Forelimb muscle (tissue), 1 donor: ENCODE measurements at regions not wholly inside any gene's neighbourhood (a gene's known extent, or its start where the extent isn't known, plus 50 kb on each side); places are given as distances from the start of the nearest gene placed in this dataset.
A peak's percentile ranks its signal among the peaks of the same experiment; 100 is the strongest.

ENCODE experiments used
- DNase-seq: peaks from one replicate; pipeline ENCODE4 v3.0.0-alpha.2; 2013; ENCODE audit warnings: low read depth

DNA sequence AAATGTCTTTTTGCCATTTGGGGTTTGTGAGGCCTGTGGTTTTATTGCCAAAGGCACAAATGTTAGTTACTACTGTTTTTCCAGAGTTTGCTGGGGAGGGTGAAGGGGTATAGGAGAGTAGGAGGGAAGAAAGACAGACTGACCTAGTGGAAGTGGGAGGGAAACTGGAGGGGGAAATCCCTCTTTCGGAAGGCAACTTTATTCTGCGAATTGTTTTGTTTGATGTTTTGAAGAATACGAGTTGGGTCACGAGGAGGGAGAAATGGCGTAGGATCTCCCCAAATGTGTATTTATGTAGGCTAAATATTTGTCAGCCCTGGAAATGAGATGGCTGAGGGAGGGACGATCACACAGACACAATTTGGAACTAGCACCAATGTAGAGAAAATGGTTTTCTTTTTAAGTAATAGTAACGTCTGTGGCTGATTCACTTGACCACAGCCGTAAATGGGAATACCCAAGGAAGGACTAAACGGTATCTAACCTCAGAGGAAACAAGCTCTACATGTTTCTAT is 172.3 kb downstream of the ICOS start:
- DNase-seq = no peak

DNA sequence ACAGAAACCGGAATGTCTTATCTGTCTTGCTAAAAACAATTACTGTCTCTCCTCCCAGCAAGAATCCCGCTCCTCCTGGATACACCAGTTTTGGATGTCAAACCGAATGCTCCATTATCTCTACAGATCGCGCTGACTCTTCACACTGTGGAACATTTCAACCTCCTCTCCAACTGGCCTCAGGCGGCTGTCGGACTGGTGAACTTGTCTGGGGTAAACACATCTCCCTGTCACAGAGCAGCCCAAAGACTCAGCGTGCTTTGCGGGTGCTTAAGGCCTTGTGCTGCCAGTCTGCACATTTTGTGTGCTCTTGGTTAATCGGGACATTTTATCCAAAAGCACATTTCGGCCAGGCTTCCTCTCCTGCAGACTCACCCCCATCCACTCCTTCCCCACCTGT is 173.1 kb downstream of the ICOS start:
- DNase-seq = no peak

DNA sequence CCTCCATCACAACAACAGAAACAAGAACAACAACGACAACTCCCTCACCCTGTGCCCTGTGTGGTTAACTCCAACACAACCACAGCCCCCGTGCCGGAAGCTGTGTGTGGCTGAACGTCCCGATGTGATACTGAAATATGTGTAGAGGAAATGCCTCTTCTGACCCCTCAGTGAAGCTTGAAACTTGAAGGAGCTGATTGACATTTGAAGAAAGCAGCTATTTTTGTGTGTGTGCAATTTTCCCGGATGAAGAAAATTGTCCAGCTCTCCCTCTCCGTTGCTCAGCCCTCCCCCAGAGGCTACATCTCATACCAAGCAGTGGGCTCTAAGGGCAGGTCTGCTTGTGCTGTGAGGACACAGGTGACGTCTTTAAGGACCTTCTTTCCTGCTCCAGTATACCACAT is 173.8 kb downstream of the ICOS start:
- DNase-seq = no peak

DNA sequence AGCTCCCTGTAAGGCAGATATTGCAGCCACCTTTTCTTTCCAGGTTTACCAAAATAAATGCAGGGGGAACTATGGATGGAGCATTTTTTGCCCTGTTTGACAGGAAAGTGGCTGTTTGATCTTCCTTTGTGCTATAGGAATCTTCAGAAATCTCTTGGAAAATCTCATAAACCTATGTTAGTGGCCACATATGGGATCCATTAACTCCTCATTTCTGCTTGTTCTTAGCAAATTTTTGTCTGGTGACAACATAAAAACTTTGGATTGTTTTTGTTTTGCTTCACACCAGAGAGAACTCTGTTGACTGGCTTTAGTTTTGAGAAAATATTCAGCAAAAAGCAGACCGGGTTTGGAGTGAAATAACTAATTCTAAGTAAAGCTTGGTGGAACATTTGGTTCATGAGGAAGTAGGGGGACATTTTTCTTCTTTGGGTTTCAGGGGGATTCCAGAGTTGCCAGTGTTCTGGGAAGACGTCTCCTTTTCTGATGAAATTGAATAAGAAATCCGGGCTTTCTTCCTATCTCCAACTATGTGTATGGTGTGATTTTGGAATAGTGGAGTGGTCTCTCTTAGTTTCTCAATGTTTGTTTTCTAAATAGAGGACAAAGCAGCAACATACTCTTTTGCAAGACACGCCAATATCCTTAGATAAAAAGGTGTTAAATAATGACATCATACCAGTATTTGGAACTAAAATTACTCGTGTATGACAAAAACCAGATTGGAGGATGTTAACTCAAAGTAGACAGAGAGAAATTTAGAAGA is 174.4 kb downstream of the ICOS start:
- peak; percentile 82 for DNase-seq

DNA sequence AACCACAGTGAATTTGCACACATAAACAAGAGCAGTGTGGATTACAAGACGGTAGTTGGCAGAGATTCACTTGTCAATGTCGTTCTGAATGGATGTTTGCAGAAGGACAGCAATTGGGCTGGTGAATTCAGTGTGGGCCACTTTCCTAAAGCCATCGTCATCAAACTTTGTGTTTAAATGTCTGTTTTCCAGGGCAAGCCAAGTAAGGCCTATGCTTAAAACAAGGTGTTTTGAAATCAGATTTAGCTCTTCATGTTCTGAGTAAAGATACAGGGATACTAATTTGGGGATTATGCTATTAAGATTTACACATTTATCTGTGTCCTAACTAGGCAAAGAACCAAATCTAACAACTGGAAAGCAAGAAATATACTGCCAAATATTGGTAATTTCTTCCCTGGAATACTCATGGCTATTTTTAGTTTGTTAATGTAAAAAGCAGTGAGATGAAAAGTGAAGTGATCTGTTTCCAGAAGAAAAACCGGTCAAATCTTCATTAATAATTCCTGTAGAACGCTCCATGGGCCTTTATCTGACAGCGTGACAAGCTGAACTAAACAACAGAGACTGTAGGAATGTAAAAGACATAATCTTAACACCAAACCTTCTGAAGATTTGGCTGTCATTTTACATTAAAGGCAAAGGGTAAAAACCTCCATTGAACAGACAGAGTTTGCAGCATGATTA is 175.7 kb downstream of the ICOS start:
- no peak for DNase-seq

DNA sequence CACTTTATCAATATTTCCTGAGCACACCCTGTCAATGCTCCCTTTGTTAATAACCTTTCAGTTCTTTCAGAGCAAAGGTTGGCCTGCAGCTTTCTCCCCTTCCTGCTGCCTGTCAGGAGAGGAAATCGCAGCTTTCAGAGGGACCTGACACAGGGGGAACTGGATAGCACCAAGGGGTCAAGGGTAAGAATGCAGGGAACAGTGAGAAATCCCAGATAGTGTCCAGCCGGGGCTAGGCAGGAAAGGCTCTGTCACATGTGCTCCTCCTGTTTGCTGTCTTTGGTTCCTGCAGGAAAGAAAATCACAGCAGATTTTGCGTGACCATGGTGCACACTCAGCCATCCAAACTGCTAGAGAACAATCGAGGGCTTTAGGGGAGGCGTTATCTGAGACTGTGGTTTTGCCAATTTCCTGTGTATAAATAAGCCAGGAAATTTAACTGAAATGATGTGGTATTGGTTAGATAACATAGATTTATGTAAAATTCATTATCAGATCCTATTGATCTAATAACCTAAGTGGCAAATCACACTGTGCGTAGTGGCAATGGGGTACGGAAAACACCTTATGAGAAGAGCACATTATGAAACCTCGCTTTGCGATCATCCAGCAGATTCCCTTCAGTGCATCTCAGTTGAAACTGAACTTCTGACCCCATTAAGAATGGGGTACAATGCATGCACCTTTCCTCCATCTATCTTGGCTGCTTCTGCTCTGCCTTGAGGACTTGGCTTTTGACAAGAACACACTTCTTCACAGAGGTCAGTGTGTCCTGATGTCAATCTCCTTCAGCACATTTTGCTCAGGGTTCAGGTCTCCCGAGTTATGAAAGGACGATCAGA is 178.0 kb downstream of the ICOS start:
- no peak for DNase-seq

DNA sequence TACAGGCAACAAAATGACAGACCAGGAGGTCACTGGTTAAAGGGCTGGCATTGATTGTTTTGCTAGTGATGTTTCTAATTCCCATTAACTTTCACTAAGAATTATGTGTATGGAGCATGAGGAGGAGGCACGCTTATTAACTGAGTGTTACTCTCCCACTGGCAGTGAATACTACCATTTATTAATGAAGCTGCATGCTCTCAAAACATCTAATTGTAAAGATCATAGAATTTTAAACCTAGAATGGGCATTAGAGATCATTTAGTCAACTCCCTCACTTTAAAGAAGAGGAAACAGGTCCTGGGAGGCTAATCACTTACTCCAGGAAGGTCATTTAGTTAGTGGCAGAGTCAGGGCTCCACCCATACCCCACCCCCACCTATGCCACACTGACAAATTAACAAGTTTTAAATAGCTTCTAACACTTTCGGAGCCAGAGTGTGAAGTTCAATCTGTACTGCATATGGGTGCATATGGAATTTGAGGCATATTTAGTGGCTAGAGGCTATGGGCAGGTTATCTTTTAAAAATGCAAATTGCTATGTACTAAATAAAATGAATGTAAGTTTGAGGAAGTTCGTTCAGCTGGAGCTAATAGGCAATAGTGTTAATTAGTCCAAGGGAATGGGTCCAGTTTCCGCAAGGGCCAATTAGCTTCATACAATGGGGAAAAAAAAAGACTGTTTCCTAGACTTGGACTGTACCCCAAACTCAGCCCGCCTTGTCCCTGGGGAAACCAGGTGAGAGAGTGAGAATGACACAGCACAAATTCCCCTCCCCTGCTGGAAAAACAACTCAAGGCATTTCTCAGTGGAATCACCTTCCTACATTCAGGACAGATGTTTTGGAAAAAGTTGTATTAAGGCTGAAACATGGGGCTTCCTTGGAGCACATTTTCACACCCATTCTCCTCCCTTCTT is 178.8 kb downstream of the ICOS start:
- DNase-seq = no peak

DNA sequence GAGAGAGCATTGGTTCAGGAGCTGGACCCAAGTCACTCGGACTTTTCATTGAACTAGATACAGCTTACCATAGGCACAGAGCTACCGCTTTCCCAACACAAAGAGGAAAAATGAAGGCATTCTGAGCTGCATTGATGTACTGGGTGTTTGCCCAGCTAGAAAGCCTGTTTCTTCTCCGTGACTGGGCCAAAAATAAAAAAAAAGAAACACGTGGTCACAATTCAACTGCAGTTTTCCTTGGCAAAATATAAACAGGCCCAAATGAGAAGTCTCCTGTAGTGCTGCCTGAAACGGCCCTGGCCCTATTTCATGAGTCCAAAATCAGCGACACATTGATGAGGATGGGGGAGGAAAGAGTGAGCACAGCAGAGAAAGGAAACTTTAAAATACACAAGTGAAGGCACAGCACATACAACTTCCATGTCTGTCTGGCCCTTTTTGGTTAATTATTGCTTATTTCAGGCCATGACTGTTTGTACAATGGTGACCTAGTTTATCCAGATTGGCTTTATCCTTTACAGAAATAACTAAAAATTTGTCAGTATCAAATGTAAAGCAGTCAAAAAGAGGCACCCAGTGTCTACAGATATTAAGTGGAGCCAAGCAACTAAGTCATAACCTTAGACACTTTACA is 179.7 kb downstream of the ICOS start:
- DNase-seq = no peak

DNA sequence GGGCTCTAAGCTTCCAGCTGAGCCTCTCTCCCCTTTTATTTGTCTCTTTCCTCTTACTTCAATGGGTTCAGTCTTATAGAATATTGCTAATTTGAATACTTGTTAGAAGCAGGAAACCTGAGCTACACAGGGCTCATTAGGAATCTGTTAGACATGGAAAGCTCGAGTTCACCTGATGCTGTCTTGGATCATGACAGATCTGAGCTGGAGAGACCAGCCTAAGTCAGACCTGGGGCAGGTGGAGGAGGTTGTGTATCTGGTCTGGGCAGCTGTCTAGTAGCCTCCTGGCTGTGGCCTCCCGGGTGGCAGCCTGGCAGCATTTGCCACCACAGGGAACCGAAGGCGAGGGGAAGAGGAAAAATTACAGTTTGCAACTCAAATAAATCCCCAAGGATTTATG is 185.9 kb downstream of the ICOS start:
- DNase-seq = no peak

DNA sequence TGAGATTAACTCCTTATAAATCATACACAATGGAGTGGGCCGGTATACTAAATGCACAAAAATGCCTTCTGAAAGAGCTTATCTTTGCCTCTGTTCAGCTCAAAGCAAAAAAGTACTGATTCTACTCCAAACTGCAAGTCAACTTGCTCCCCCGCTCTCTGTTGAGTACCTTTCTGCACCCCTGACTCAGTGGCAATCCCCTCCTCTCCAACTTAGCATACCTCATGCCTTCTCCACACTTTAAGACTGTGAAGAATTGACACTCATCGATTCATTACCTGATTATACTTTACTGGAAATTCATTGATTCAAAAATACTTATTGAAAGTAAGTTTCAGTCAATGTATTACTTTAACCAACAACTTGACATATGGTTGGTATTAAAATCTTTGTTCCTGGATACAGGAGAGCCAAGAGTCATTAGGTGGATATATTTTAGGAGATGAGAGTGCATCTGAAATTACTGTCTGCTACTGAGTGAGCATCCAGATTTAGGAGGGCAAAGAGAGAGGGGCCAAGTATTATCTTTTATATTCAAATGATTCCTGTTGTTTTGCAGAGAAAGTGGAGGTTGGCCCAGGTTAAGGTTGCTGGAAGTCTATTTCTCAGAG is 187.7 kb downstream of the ICOS start:
- no peak for DNase-seq

DNA sequence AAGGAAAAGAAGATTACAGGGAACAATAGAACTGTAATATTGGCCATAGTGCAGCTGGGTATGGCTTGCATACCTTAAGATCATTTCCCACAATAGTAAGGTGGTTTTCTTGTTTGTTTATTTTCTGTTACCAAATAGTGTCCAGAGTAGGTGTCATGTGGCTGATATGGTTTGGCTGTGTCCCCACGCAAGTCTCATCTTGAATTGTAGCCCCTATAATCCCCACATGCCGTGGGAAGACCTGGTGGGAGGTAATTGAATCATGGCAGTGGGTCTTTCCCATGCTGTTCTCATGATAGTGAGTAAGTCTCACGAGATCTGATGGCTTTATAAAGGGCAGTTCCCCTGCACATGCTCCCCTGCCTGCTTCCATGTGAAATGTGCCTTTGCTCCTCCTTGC is 190.1 kb downstream of the ICOS start:
- no peak for DNase-seq

DNA sequence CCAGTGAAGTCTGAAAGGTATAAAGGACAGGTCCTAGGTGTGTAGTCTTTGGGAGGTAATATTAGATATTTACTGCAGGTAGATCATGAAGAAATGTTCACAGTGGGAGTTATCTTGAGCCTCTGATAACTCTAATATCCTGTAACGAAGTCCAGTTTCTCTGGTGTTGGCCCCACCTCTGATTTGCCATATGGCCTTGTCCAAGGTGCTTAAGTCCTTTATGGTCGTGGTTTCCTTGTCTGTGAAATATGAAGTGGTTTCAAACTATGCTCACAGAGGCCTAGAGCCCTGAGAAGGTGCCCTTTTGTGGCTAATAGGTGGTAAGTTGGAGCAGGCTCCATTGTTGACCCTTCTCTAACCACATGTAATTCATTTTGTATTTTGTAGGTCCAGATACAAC is 190.7 kb downstream of the ICOS start:
- no peak for DNase-seq

DNA sequence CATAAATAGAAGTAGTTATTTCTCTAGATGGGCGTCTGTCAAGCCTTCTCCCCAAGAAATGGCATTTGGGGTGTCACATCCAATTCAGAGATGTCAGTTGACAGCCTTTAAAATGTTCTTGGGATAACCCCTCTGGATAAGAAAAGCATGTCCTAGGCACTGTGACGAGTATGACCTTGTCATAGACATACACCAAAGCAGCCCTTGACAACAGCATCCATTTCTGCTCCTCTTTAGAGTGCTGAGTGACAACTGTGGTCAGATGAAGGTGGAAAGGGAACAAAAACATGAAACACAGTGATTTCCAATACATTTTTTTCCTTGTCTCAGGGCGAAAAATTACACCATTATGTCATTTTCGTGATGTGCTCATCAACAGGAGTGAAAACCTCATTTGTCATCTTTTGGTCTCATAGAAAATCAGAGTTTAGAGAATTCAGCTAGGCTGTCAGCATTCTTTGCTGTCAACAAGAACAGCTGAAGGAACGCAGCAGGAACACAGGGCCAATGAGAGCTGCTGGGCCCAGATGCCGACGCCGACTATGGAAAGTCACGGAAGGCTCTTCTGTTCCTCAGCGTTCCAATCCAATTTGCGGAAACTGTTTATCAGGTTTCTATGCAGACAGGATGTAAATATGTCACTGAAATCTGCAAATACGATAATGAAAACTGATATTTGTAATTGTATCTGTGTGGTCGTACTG is 193.2 kb downstream of the ICOS start:
- no peak for DNase-seq

DNA sequence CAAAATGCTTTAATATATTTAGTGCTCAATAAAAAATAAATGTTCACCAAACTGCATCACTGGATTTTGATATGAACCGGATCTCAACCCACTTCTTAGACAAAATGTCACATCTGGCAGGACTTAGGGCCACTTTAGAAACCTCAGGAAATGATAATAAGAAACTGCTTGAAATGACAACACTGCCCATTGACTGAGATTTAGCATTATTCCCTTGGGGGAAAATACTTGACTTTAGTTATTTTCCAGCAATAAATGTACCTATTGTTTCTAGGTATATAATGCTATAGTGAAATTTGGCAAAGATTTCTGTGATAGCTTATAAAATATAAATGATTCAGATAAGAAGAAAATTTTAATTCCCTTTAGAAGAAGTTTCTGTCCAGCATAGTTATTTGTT is 195.1 kb downstream of the ICOS start:
- no peak for DNase-seq

DNA sequence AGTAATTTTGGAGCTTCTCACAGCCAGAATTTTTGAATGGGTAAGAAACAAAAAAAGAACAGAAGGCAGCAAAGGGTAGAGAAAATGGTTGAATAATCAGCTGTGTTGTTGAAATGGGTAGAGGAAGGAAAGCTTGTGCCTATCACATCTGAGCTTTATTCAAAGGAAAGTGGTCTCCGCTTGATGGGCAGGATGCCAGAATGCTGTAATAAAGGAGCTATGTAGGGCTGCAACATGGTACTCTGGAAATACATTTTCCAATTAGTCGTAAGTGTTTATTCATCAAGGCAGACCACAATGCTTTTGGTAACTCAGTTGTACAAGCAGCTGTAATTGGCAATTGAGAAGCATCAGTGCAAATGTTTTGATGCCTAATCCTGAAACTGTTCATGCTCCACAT is 196.9 kb downstream of the ICOS start:
- no peak for DNase-seq

DNA sequence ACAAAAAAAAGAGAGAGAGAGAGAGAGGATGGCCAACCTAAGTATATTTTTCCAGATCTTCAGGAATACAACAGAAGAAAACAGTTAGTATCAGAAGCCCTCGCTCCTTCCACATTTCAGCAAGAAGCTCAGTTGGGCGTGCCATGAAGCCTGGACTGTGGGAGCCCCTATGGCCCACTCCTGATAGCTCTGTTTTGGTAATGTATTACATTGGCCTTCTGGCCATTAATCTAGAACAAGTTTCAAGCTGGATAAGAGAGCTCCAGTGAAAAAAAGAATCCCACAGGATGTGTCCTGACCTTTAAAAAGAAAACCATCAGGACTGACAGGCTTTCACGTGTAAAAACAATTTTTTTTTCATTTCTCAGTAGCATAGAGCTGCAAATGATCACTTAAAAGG is 197.9 kb downstream of the ICOS start:
- DNase-seq = no peak

DNA sequence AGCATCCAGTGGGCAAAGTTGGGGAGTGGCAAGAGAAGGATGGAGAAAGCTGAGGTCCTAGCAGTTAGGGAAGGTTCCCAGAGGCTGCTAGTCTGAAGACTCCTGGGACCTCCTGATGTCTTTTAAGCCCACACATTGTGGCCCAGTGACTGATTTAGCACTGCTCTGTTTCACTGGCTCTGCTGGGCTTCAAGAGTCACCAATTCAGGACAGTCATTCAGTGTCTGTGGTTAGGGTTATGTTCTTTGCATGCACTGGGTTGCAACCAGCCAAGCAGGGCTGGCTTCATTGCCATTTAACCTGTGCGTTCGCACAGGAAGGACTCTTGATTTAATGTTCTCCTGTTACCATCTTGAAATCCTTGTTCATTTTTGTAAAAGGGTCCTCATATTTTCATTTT is 199.2 kb downstream of the ICOS start:
- DNase-seq = no peak

DNA sequence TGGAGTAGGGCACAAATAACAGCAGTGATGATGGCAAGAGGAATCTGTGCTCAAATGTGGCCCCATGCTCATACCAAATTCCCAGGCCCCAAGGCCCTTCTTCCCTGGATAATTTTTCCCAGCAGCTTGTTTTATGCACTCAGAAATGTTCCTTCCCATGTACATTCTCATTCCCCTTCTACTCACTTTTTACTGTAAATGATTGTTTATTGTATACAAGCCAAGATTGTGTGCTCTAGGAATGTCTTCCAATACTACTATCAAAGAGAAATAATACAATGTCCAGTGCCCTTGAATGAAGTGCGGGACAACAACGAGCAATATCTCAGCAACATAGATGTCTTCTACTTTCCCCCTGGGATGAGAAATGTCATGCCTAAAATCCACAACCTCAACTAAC is 201.6 kb downstream of the ICOS start:
- DNase-seq = no peak

DNA sequence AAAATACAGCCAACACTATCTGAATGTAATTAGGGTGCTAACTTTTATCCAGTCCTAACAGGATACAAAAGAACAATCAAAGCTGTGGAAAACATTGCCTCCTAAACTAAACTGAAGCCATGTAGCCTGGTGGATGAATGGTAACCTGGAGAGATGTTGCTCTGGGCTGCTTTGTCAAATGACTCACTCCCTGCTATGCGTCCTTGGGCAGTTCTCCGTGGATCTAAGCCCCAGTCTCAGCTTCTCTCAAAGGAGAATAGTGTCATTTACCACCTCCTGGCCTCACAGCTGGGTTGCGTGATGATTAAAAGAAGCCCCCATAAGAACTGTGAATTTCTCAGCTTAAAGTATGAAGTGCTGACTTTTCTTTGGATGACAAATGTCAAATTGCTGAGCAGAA is 203.7 kb downstream of the ICOS start:
- no peak for DNase-seq
